K562 (cell line): ENCODE measurements at regions not wholly inside any gene's neighbourhood (a gene's known extent, or its start where the extent isn't known, plus 50 kb on each side); places are given as distances from the start of the nearest gene placed in this dataset.
A peak's percentile ranks its signal among the peaks of the same experiment; 100 is the strongest.

ENCODE experiments used
- ADNP ChIP-seq: fragments of 200-800 bp; sonication (Bioruptor generic); IDR thresholded peaks from 2 replicates; pipeline ENCODE4 v1.6.1; 2016; ENCODE audit warnings: missing genetic modification characterization, missing compliant biosample characterization
- CEBPB ChIP-seq: fragments of 450-650 bp; IDR thresholded peaks from 2 replicates; pipeline ENCODE4 v1.6.1; 2016; ENCODE audit warnings: missing genetic modification characterization, missing compliant biosample characterization
- CEBPG ChIP-seq, 3 experiments: fragments of 200-800 bp in 1 of 3; sonication (Bioruptor generic) in 1 of 3; sonication (generic) in 1 of 3; formaldehyde crosslinking in 1 of 3; IDR thresholded peaks in 2 of 3; conservative IDR thresholded peaks in 1 of 3; 2 replicates each; pipeline versions ENCODE4 v1.6.1 to v1.8.0; 2016 to 2022; ENCODE audit warnings: missing compliant biosample characterization in 2 of 3, missing genetic modification characterization in 2 of 3, mild to moderate bottlenecking in 1 of 3, missing genetic modification reagents in 1 of 3
- HEY1 ChIP-seq: fragments of 250-450 bp; sonication (Bioruptor Pico); IDR thresholded peaks from 2 replicates; pipeline ENCODE4 v1.5.0; 2020; ENCODE audit warnings: mild to moderate bottlenecking, moderate library complexity, borderline replicate concordance
- IFI16 ChIP-seq: fragments of 250-450 bp; sonication (Bioruptor Pico); IDR thresholded peaks from 2 replicates; pipeline ENCODE4 v2.1.2; 2022; ENCODE audit warnings: mild to moderate bottlenecking, inconsistent platforms
- KDM1A ChIP-seq, 2 experiments: fragments of 450-650 bp; IDR thresholded peaks; 2 replicates each; pipeline ENCODE4 v1.6.1; 2016; ENCODE audit warnings: mild to moderate bottlenecking in 2 of 2
- RAD21 ChIP-seq, 2 experiments: fragments of 250-450 bp in 1 of 2; fragments of 450-650 bp in 1 of 2; sonication (Bioruptor Pico) in 1 of 2; formaldehyde crosslinking in 1 of 2; IDR thresholded peaks in 1 of 2; conservative IDR thresholded peaks in 1 of 2; 2 replicates each; pipeline versions ENCODE4 v1.4.0 to v1.8.0; 2020 to 2022; ENCODE audit warnings: mild to moderate bottlenecking in 2 of 2, moderate library complexity in 1 of 2
- RCOR1 ChIP-seq, 2 experiments: IDR thresholded peaks; 2 replicates each; pipeline ENCODE4 v1.6.1; 2012; ENCODE audit warnings: low read depth in 2 of 2, low read length in 2 of 2, borderline replicate concordance in 1 of 2, improper control_type of control experiment in 1 of 2
- ZNF217 ChIP-seq: sonication (generic); formaldehyde crosslinking; IDR thresholded peaks from 2 replicates; pipeline ENCODE4 v1.8.0; 2022; ENCODE audit warnings: mild to moderate bottlenecking, missing genetic modification reagents
- ZNF644 ChIP-seq: fragments of 200-800 bp; sonication (Bioruptor generic); IDR thresholded peaks from 2 replicates; pipeline ENCODE4 v1.6.1; 2016; ENCODE audit warnings: low read depth, missing genetic modification characterization, missing compliant biosample characterization
- TF ChIP-seq, protein P1 (sequence below), 2 experiments: fragments of 450-650 bp in 1 of 2; sonication (generic) in 1 of 2; formaldehyde crosslinking in 1 of 2; IDR thresholded peaks in 1 of 2; conservative IDR thresholded peaks in 1 of 2; 2 replicates each; pipeline versions ENCODE4 v1.6.1 to v1.8.1; 2016 to 2023; ENCODE audit warnings: mild to moderate bottlenecking in 2 of 2, moderate library complexity in 2 of 2, inconsistent platforms in 1 of 2, missing genetic modification reagents in 1 of 2

DNA sequence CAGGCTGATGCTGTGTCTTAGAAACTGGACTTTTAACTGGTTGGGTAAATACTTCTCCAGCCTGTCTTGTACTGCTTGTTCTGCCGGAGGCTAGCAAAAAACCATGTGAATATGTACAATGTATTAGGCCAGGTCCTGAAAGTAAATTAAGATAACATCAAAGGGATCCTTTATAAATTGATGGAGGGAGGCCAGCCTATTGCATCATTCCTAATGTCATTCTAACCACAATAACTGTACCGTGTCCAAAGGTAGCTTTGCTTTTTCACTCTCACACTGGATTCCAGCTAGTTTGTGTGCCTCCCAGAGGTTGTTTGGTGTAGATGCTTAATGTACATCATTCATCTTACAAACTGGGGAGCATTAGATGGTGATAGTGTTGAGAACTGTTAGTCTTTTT lies 91.2 kb upstream of the SEM1 start (continued):
- TF ChIP-seq ZNF217 (CRISPR knock-in tag), result no peak
- no peak for TF ChIP-seq ZNF644 (tag)
- no peak for TF ChIP-seq RCOR1 (IDR thresholded peaks at IDR 0.05; ENCODE audit: borderline replicate concordance in 1 of 2, low read depth in 2 of 2, low read length in 2 of 2)
- no peak for TF ChIP-seq IFI16
- no peak for TF ChIP-seq KDM1A (IDR thresholded peaks at IDR 0.05)
- TF ChIP-seq RAD21 (CRISPR knock-in tag; conservative IDR thresholded peaks at IDR 0.05 in 1 of 2, IDR thresholded peaks at IDR 0.05 in 1 of 2), result 0 out of 4 replicates have a peak, but pooled peaks of 1 of the 2 experiments have one; percentile 7
- peak; percentile 44 for TF ChIP-seq CEBPB
- no peak for TF ChIP-seq HEY1 (CRISPR knock-in tag)
- TF ChIP-seq CEBPG (CRISPR knock-in tag; IDR thresholded peaks at IDR 0.05), result no peak
- peak; percentile 33 to 64; a peak in 2 of 4 replicates for TF ChIP-seq CEBPG (tag; conservative IDR thresholded peaks at IDR 0.05 in 1 of 2, IDR thresholded peaks at IDR 0.05 in 1 of 2)
- no peak for TF ChIP-seq ADNP (tag)
- TF ChIP-seq, protein P1, sequence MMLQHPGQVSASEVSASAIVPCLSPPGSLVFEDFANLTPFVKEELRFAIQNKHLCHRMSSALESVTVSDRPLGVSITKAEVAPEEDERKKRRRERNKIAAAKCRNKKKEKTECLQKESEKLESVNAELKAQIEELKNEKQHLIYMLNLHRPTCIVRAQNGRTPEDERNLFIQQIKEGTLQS (IDR thresholded peaks at IDR 0.05), result peak; percentile 55; the same call in 1 of the 2 replicates
- TF ChIP-seq, protein P1 (CRISPR knock-in tag; conservative IDR thresholded peaks at IDR 0.05), result no peak
- TF ChIP-seq, all 486 proteins: peak for 4
